Ovary (tissue), 7 donors: ENCODE measurements at regions not wholly inside any gene's neighbourhood (a gene's known extent, or its start where the extent isn't known, plus 50 kb on each side); places are given as distances from the start of the nearest gene placed in this dataset.

Experiments
- DNase-seq, 5 donors: peaks; one replicate each; pipeline ENCODE4 v3.0.0-alpha.2; 2019 to 2020
- H3K27ac ChIP-seq, 2 donors: fragments of 200-600 bp; one replicate each; pipeline versions ENCODE4 v1.5.1 to v1.8.0; 2019 to 2022
- H3K27me3 ChIP-seq: fragments of 200-600 bp; one replicate; pipeline ENCODE4 v1.8.0; 2022
- H3K36me3 ChIP-seq: fragments of 200-600 bp; sonication (generic); one replicate; pipeline ENCODE4 v1.5.1; 2019
- H3K4me1 ChIP-seq: one replicate; pipeline ENCODE4 v1.8.1; 2013; ENCODE audit warnings: mild to moderate bottlenecking, moderate library complexity; ENCODE audit not compliant: insufficient read depth
- H3K4me3 ChIP-seq: fragments of 200-600 bp; sonication (generic); one replicate; pipeline ENCODE4 v1.5.1; 2017
- H3K9me3 ChIP-seq, 2 donors: fragments of 200-600 bp in 1 of 2; sonication (generic) in 1 of 2; one replicate each; pipeline versions ENCODE4 v1.5.1 to v1.8.1; 2013 to 2019; ENCODE audit warnings: mild to moderate bottlenecking in 1 of 2, moderate library complexity in 1 of 2
- CTCF ChIP-seq, 3 donors: fragments of 450-650 bp in 2 of 3; fragments of 200-600 bp in 1 of 3; IDR thresholded peaks; one replicate each; pipeline versions ENCODE4 v1.5.1 to v1.8.0; 2016 to 2022; ENCODE audit warnings: antibody characterized with exemption in 3 of 3, mild to moderate bottlenecking in 1 of 3
- EP300 ChIP-seq: sonication (generic); formaldehyde crosslinking; IDR thresholded peaks from one replicate; pipeline ENCODE4 v1.6.1; 2017; ENCODE audit warnings: antibody characterized with exemption
- POLR2A ChIP-seq: fragments of 450-650 bp; IDR thresholded peaks from one replicate; pipeline ENCODE4 v1.6.1; 2017; ENCODE audit warnings: antibody characterized with exemption, mild to moderate bottlenecking, moderate library complexity
- WGBS, 3 donors: extraction: QIAGEN DNeasy Blood & Tissue Kit in 1 of 3; methylation state at CpG; one replicate each; pipeline versions ENCODE4 v1.1.5 to v1.1.7; 2013 to 2017; 5-methylcytosine and 5-hydroxymethylcytosine counted together
- intact Hi-C, 4 donors: fragments of 100-400 bp; cut with DNase I; formaldehyde crosslinking; loops; one replicate each; pipeline versions ENCODE4 v1.11.0 to v1.15.1; 2022 to 2023
- donor health status: DM: no; HTN: no; CAD: no; lungs with moderate emphysema.
- donor health status: DM: no; HTN: no; CAD: no.
- donor health status: Bipolar disorder and iron deficiency.
- donor health status: DM: no; HTN: no; CAD: no.
- donor health status: DM: yes; HTN: yes; CAD: no.

- Histone ChIP-seq H3K9me3 (no peaks in the 10 kb centered on the region), H3K27me3 (no peaks in the 10 kb centered on the region), H3K4me3 (no peak overlapping the region), H3K36me3 (no peaks in the 10 kb centered on the region), H3K4me1 (no peaks in the 10 kb centered on the region), H3K27ac (no peak overlapping the region)
- no peak for DNase-seq
- no peak for TF ChIP-seq CTCF (IDR thresholded peaks at IDR 0.05)
- TF ChIP-seq POLR2A = no peak
- no peak for TF ChIP-seq EP300
- 88 to 92% (median 90%) methylated on average over 3 of the region's 3 CpGs for WGBS, 3 donors
- intact Hi-C loops = no loop called here
Measured at GRCh38 chr2:11953258-11953657, 206.8 kb downstream of the LPIN1 start.

GRCh38 chr2:11955314-11955713 is 208.9 kb downstream of the LPIN1 start:
- no peak overlapping the region for H3K4me3 ChIP-seq
- no peak for TF ChIP-seq POLR2A
- TF ChIP-seq CTCF (IDR thresholded peaks at IDR 0.05) = no peak
- TF ChIP-seq EP300 = no peak
- no peaks in the 10 kb centered on the region for H3K27me3 ChIP-seq
- no peak for DNase-seq
- no peaks in the 10 kb centered on the region for H3K9me3 ChIP-seq
- intact Hi-C loops = no loop called here
- 90 to 92% (median 92%) methylated on average over 2 of the region's 2 CpGs for WGBS, 3 donors
- H3K36me3 ChIP-seq = no peaks in the 10 kb centered on the region
- H3K4me1 ChIP-seq = no peaks in the 10 kb centered on the region
- no peak overlapping the region for H3K27ac ChIP-seq

GRCh38 chr2:11955884-11956291 is 209.5 kb downstream of the LPIN1 start:
- no peaks in the 10 kb centered on the region for H3K9me3 ChIP-seq
- no peak overlapping the region for H3K27ac ChIP-seq
- no peak overlapping the region for H3K4me3 ChIP-seq
- TF ChIP-seq CTCF (IDR thresholded peaks at IDR 0.05) = no peak
- no peak for TF ChIP-seq POLR2A
- TF ChIP-seq EP300 = no peak
- no peaks in the 10 kb centered on the region for H3K36me3 ChIP-seq
- H3K27me3 ChIP-seq = no peaks in the 10 kb centered on the region
- 78 to 82% (median 79%) methylated on average over 9 of the region's 9 CpGs for WGBS, 3 donors
- no peaks in the 10 kb centered on the region for H3K4me1 ChIP-seq
- DNase-seq = no peak
- intact Hi-C loops = no loop called here

GRCh38 chr2:11962707-11963328 is 216.4 kb downstream of the LPIN1 start:
- Histone ChIP-seq H3K4me3 (no peak overlapping the region), H3K36me3 (no peaks in the 10 kb centered on the region), H3K27ac (no peak overlapping the region), H3K27me3 (no peaks in the 10 kb centered on the region), H3K9me3 (no peaks in the 10 kb centered on the region), H3K4me1 (no peaks in the 10 kb centered on the region)
- intact Hi-C loops = no loop called here
- 71 to 80% (median 79%) methylated on average over 10 of the region's 10 CpGs for WGBS, 3 donors
- TF ChIP-seq CTCF (IDR thresholded peaks at IDR 0.05) = no peak
- TF ChIP-seq POLR2A = no peak
- no peak for TF ChIP-seq EP300
- DNase-seq = no peak
